GM12878 (cell line): ENCODE measurements at regions not wholly inside any gene's neighbourhood (a gene's known extent, or its start where the extent isn't known, plus 50 kb on each side); places are given as distances from the start of the nearest gene placed in this dataset.

Source experiments
- ATAC-seq: fragments of 200-7000 bp; cut with Tn5 transposase; 3 replicates; pipeline ENCODE4 v1.9.1; 2020; ENCODE audit warnings: mild to moderate bottlenecking, moderate library complexity
- BruUV-seq: library from RNA; stranded (reverse); fragments of 400-500 nt; replicated peaks from 2 replicates; lab custom pipeline; 2021; lab: Mats Ljungman, UMichigan
- CTCF ChIA-PET: fragments of 300-600 bp; sonication (Branson Sonifier 250); formaldehyde crosslinking; extraction: SDS; loops from one replicate; lab custom pipeline; 2021; ENCODE audit warnings: inconsistent platforms; lab: Yijun Ruan, JAX
- POLR2A ChIA-PET: fragments of 350-600 bp; formaldehyde crosslinking; extraction: SDS; loops from one replicate; lab custom pipeline; 2021; ENCODE audit warnings: inconsistent platforms; lab: Charles Lee
- RAD21 ChIA-PET: fragments of 300-600 bp; sonication (Branson Sonifier 250); formaldehyde crosslinking; loops from one replicate; lab custom pipeline; 2023; ENCODE audit warnings: antibody characterized with exemption; ENCODE audit not compliant: unreplicated experiment; lab: Charles Lee
- SMC1A ChIA-PET: fragments of 300-600 bp; sonication (Branson Sonifier 250); formaldehyde crosslinking; loops from one replicate; lab custom pipeline; 2023; ENCODE audit not compliant: unreplicated experiment, uncharacterized antibody; lab: Charles Lee
- DNase-seq: peaks from one replicate; pipeline ENCODE4 v3.0.0-alpha.2; 2011; ENCODE audit warnings: low read depth, low spot score
- FAIRE-seq: peaks from 3 replicates; lab custom pipeline; 2011; peaks lifted over from hg19 to GRCh38; lab: Jason Lieb, UNC
- H2AFZ ChIP-seq: 2 replicates; pipeline ENCODE4 v1.6.0; 2011; ENCODE audit warnings: low read depth, low read length, control low read depth; ENCODE audit not compliant: control insufficient read depth
- H3K27ac ChIP-seq: 2 replicates; pipeline ENCODE4 v1.5.1; 2011; ENCODE audit warnings: control low read depth; ENCODE audit not compliant: control insufficient read depth, insufficient read depth
- H3K27me3 ChIP-seq, 2 experiments: replicated peaks in 1 of 2; 2 replicates each; pipeline versions ENCODE4 v1.6.0 to v1.6.1; 2011; ENCODE audit warnings: low read length in 1 of 2; ENCODE audit not compliant: control insufficient read depth in 2 of 2, insufficient read depth in 2 of 2
- H3K36me3 ChIP-seq, 2 experiments: 2 replicates each; pipeline ENCODE4 v1.5.1; 2011; ENCODE audit warnings: low read length in 1 of 2; ENCODE audit not compliant: control insufficient read depth in 2 of 2, insufficient read depth in 2 of 2
- H3K4me1 ChIP-seq: 2 replicates; pipeline ENCODE4 v1.6.1; 2011; ENCODE audit warnings: mild to moderate bottlenecking, low read length, moderate library complexity, mixed read lengths; ENCODE audit not compliant: control insufficient read depth, insufficient read depth
- H3K4me2 ChIP-seq: 2 replicates; pipeline ENCODE4 v1.6.0; 2011; ENCODE audit warnings: control low read depth; ENCODE audit not compliant: control insufficient read depth, insufficient read depth
- H3K4me3 ChIP-seq: fragments of 200-600 bp; sonication (generic); 2 replicates; pipeline ENCODE4 v1.5.1; 2016
- H3K79me2 ChIP-seq: 2 replicates; pipeline ENCODE4 v1.6.0; 2011; ENCODE audit warnings: low read length; ENCODE audit not compliant: control insufficient read depth, insufficient read depth
- H3K9ac ChIP-seq: 2 replicates; pipeline ENCODE4 v1.8.0; 2011; ENCODE audit warnings: low read length, control low read depth, mixed read lengths; ENCODE audit not compliant: control insufficient read depth, insufficient read depth
- H3K9me3 ChIP-seq: replicated peaks from 3 replicates; pipeline ENCODE4 v1.5.1; 2011; ENCODE audit warnings: mild to moderate bottlenecking, low read length; ENCODE audit not compliant: control insufficient read depth, insufficient read depth
- H4K20me1 ChIP-seq: 2 replicates; pipeline ENCODE4 v1.6.0; 2011; ENCODE audit not compliant: control insufficient read depth, insufficient read depth
- ATF3 ChIP-seq: IDR thresholded peaks from 2 replicates; pipeline ENCODE4 v1.6.1; 2011; ENCODE audit warnings: low read depth, mild to moderate bottlenecking, low read length, moderate library complexity, borderline replicate concordance; ENCODE audit errors: extremely low read depth
- CEBPZ ChIP-seq: fragments of 150-350 bp; IDR thresholded peaks from 2 replicates; pipeline ENCODE4 v1.6.1; 2016; ENCODE audit warnings: low read depth, low read length
- CHD1 ChIP-seq: IDR thresholded peaks from 2 replicates; pipeline ENCODE4 v1.6.1; 2012; ENCODE audit warnings: low read depth, low read length, improper control_type of control experiment
- CHD4 ChIP-seq: fragments of 200-600 bp; sonication (generic); IDR thresholded peaks from 2 replicates; pipeline ENCODE4 v1.6.1; 2016; ENCODE audit warnings: mild to moderate bottlenecking
- HDGF ChIP-seq: fragments of 450-650 bp; IDR thresholded peaks from 2 replicates; pipeline ENCODE4 v1.6.1; 2016; ENCODE audit warnings: antibody characterized with exemption
- NFIC ChIP-seq: IDR thresholded peaks from 2 replicates; pipeline ENCODE4 v1.6.1; 2012; ENCODE audit warnings: low read depth, mild to moderate bottlenecking, inconsistent platforms, low read length, moderate library complexity
- POU2F2 ChIP-seq: IDR thresholded peaks from 3 replicates; pipeline ENCODE4 v1.6.1; 2011; ENCODE audit warnings: low read depth, mild to moderate bottlenecking, low read length, borderline replicate concordance
- RELA ChIP-seq: fragments of 450-650 bp; IDR thresholded peaks from 2 replicates; pipeline ENCODE4 v1.8.0; 2014; ENCODE audit warnings: borderline replicate concordance; ENCODE audit not compliant: partially characterized antibody
- RELB ChIP-seq: fragments of 450-650 bp; IDR thresholded peaks from 2 replicates; pipeline ENCODE4 v1.6.1; 2017; ENCODE audit warnings: low read depth, mild to moderate bottlenecking, moderate library complexity
- SUZ12 ChIP-seq: fragments of 200-600 bp; sonication (generic); IDR thresholded peaks from one replicate; pipeline ENCODE4 v1.6.1; 2018; ENCODE audit warnings: antibody characterized with exemption, mild to moderate bottlenecking; ENCODE audit not compliant: unreplicated experiment
- TARDBP ChIP-seq: IDR thresholded peaks from 2 replicates; pipeline ENCODE4 v1.6.1; 2016; ENCODE audit warnings: borderline replicate concordance
- TCF3 ChIP-seq: IDR thresholded peaks from 2 replicates; pipeline ENCODE4 v1.6.1; 2012; ENCODE audit warnings: low read depth, mild to moderate bottlenecking, low read length, borderline replicate concordance; ENCODE audit not compliant: insufficient read depth
- ZZZ3 ChIP-seq: IDR thresholded peaks from 2 replicates; pipeline ENCODE4 v1.6.1; 2011; ENCODE audit warnings: low read depth; ENCODE audit not compliant: control insufficient read depth, insufficient read length
- WGBS: methylation state at CpG from one replicate; pipeline ENCODE4 v1.1.6; 2016; ENCODE audit warnings: low lambda C conversion rate; ENCODE audit not compliant: insufficient replicate concordance, insufficient coverage; ENCODE audit errors: missing lambda C conversion rate; 5-methylcytosine and 5-hydroxymethylcytosine counted together
- in situ Hi-C: fragments of 300-500 bp; cut with MboI; formaldehyde crosslinking; loops from 9 replicates; pipeline ENCODE4 v1.14.3; 2018; ENCODE audit warnings: mixed read lengths
- intact Hi-C: fragments of 100-400 bp; cut with micrococcal nuclease; formaldehyde crosslinking; loops from one replicate; pipeline ENCODE4 v1.14.2; 2022; ENCODE audit not compliant: unreplicated experiment

GRCh38 chr9:85112933-85113418 is 443.4 kb downstream of the NTRK2 start:
- no peak for DNase-seq
- 43% methylated on average over 6 of the region's 6 CpGs for WGBS
- H3K4me2 ChIP-seq, result no peak overlapping the region
- no peaks in the 10 kb centered on the region for H3K27me3 ChIP-seq
- ChIA-PET SMC1A (interaction anchor here (2.1 kb wide), 1 partner anchor 30 kb away, joined by 6 read pairs; no protein-coding TSS in a partner anchor), CTCF (interaction anchor here (1.4 kb wide), 1 partner anchor 116 kb away, joined by 4 read pairs; no protein-coding TSS in a partner anchor), POLR2A (no interaction called here), RAD21 (no interaction called here)
- in situ Hi-C loops, result no loop called here
- H3K27ac ChIP-seq, result no peak overlapping the region
- intact Hi-C loops, result no loop called here
- no peaks in the 10 kb centered on the region for H4K20me1 ChIP-seq
- no TSS peak for BruUV-seq
- no peaks in the 10 kb centered on the region for H3K9me3 ChIP-seq
- TF ChIP-seq ZZZ3 (no peak), RELA (no peak)
- no peak overlapping the region for H3K9ac ChIP-seq
- no peaks in the 10 kb centered on the region for H3K79me2 ChIP-seq
- no peak for FAIRE-seq
- no peak overlapping the region for H3K4me3 ChIP-seq
- H3K36me3 ChIP-seq, result no peaks in the 10 kb centered on the region
- ATAC-seq, result no peak
- no peaks in the 10 kb centered on the region for H3K4me1 ChIP-seq
- no peak overlapping the region for H2AFZ ChIP-seq

GRCh38 chr9:85112391-85112790 is 442.9 kb downstream of the NTRK2 start:
- no peaks in the 10 kb centered on the region; a peak in 1 of 4 replicates for H3K27me3 ChIP-seq
- FAIRE-seq, result no peak
- H4K20me1 ChIP-seq, result no peaks in the 10 kb centered on the region
- in situ Hi-C loops, result no loop called here
- no peaks in the 10 kb centered on the region for H3K4me1 ChIP-seq
- no peak overlapping the region for H3K9ac ChIP-seq
- H3K79me2 ChIP-seq, result no peaks in the 10 kb centered on the region
- H3K36me3 ChIP-seq, result no peaks in the 10 kb centered on the region
- CTCF ChIA-PET, result interaction anchor here (1.4 kb wide), 1 partner anchor 115 kb away, joined by 4 read pairs; no protein-coding TSS in a partner anchor
- no TSS peak for BruUV-seq
- no peak overlapping the region for H3K4me3 ChIP-seq
- DNase-seq, result no peak
- WGBS, result 3% methylated on average over 2 of the region's 2 CpGs
- SMC1A ChIA-PET, result interaction anchor here (2.1 kb wide), 1 partner anchor 31 kb away, joined by 6 read pairs; no protein-coding TSS in a partner anchor
- no peak overlapping the region for H3K27ac ChIP-seq
- no peaks in the 10 kb centered on the region for H3K9me3 ChIP-seq
- RAD21 ChIA-PET, result no interaction called here
- POLR2A ChIA-PET, result no interaction called here
- intact Hi-C loops, result no loop called here
- ATAC-seq, result no peak
- no peak overlapping the region for H2AFZ ChIP-seq
- H3K4me2 ChIP-seq, result no peak overlapping the region
- TF ChIP-seq CHD4 (no peak), TARDBP (no peak), NFIC (no peak), POU2F2 (no peak), CEBPZ (no peak), RELB (no peak), ATF3 (no peak), TCF3 (no peak), SUZ12 (no peak), HDGF (no peak), CHD1 (no peak)
